GM19463 (cell line): ENCODE measurements at regions not wholly inside any gene's neighbourhood (a gene's known extent, or its start where the extent isn't known, plus 50 kb on each side); places are given as distances from the start of the nearest gene placed in this dataset.
"Not testable (repeated sequence)": the region's sequence is repeated elsewhere in the genome, so short reads cannot be mapped to it uniquely, and the experiment has no call there.

ENCODE experiments used
- ATAC-seq: cut with Tn5 transposase; IDR thresholded peaks from one replicate; pipeline ENCODE4 v1.9.1; 2021; ENCODE audit warnings: mild to moderate bottlenecking, moderate library complexity; ENCODE audit not compliant: unreplicated experiment

DNA sequence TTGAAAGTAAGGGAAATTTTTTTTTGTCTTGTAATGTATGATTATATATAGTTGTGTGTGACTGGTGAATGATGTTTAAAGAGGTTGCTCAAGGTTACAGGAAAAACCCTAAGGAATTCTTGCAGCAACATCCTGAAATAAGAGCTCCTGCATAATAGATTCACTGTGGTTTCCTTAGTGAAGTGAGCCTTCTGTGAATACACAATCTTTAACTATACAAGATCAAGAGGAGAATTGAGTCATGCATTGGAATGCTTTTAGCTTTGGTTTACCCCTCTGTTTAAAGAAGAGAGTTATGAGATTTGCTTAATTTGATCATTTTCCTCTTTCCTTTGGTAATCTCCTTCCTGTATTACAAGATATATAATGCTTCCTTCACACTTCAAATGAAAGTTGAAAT, 141.6 kb upstream of the EYA4 start:
- no peak for ATAC-seq

DNA sequence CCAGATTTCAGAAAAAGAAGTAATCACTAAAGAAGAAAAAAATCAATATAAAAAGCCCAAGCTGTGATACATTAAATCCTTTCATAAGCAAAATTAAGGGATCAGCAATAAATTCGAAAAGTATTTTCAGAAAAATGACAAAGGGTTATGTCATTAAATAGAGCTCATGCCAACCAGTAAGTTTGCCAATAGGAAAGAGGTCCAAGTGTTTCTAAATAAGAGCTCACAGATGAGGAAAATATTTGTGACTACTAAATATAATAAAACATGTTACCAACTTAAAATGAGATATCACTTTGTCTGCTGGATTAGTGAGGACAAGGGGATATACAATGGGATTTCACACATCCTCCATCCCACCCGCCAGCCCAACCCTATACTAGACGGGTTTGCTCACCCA, 140.3 kb upstream of the EYA4 start:
- ATAC-seq = no peak

DNA sequence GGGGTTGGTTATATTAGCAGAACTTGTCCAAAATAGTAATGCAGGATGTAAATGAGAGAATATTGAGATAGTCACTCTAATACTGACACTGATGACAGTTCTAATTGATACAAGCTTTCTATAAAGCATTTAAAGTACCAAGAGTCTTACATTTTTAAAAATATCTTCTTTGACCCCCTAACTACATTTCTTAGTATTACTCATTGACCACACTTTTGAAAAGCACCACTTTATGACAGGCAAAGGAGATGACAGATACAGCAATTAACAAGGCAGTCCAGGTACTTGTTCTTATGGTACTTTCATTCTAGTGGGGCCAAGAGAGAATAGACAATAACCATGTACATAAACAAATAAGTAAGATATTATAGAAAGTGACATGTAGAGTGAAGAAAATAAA, 139.4 kb upstream of the EYA4 start:
- ATAC-seq = no peak

DNA sequence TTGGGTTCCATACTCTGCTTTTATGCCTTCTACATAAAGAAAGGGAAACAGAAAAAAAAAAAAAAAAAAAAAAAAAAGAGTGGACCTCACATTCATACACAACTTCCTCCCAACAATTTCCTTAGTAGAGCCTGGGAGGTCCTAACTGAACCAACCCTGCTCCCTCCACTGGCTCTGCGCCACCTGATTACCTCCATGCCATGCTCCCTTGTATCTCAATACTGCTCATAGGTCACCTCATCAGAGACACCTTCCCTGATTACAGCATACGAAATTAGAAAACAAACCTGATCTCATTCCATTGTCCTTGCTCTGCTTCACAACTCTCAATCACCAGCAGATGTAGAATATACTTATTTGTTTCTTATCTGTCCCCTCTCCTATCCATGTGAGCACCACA, 134.2 kb upstream of the EYA4 start:
- no peak for ATAC-seq

DNA sequence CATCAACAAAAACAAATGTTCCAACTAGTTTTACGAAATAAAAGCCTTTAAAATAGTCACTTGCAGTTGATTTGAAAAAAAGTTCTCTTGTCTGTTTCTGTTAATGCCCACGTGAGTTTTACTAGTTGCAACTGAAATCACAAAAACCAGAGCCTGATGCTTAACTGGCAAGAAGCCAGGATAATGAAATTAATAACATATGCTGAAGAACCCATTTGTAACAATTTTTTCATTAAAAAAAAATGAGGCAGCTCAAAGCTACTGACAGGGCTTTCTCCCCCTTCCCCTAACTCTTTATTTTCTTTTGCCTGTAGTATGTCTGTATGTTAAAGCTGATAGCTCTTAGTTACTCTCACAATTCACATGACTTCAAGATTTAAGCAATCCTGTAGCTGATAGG, 132.7 kb upstream of the EYA4 start:
- no peak for ATAC-seq

DNA sequence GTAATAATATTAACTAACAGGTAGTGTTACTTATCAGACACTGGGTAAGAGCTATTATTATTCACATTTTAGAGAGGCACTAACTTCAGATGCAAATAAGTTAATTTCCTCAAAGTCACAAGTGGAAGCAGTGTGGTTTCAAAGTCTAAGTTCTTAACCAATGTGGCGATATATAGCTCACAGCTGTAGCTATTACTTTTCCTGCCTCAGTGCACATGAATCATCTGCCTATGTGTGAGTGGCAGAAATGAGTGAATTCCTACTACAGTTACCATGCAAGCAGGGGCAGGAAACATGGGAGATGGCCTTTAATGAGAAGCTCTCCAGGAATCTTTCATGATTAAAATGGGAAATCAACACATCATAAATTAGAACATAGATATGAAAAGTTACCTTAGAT, 126.2 kb upstream of the EYA4 start:
- no peak for ATAC-seq

DNA sequence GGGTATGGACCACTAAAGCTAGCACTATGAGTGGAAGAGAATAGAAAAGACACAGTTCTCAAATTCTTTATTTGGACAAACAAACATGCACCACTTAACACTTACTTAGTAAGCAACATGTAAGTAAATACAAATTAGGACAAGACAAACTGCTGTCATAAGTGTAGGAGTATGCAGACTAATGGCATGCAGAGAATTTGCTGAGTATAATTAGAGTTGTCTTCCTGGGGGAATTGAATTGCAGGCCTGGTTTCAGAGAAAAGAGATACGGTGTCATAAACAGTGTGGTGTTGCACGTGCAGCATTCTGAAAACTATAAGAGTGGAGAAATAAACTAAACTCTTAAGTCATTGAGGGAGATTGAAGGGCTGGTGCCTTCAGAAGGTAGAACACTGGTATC, 125.2 kb upstream of the EYA4 start:
- no peak for ATAC-seq

DNA sequence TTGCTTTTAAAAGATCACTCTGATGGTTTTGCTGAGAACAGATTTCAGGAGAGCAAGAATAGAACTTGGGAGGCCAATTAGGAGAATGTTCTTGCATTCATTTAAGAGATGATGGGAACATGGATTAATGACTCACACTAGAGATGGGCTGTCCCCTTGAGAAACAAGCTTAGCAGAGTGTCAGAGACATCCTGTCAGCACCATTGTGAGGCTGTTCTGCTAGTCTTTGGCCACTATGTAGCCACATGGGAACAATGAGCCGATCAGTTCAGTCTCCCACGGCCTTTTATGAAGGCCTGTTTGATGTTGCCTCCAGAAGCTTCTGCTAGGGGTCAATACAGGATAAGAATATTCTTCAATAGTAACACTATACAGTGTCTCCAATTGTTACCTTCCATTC, 113.0 kb upstream of the EYA4 start:
- ATAC-seq = no peak

DNA sequence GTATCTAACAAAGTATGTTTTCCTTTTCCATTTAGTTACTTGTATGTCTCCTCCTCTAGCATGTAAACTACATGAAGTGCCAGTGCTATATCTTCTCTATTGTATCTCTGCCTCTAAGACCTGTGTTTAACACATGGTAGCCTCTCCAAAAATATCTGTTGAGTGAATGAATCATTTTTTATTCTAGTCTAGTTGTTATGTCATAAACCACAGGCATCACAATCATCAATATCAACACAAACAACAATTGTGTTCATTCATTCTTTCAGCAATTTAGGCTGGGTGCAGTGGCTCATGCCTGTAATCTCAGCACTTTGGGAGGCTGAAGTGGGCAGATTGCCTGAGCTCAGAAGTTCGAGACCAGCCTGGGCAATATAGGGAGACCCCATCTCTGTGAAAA, 111.6 kb upstream of the EYA4 start:
- no peak for ATAC-seq

DNA sequence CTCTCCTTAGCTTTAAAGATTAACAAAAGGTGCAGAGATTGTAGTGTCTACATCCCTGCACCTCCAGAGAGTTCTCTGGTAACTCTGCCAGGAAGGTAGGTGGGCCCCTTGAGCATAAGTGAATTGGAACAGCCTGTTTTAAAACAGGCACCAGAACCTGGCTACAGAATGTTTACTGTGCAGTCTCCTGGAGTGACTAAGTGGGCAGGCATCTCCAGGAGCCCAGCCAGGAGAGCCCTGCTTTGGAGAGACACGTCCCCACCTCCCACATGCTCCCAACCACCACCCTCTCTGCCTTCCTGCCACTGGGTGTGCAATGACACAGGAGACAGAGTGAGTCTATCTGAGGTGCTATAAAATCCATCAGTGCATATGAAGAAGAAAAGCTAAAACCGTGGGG, 110.3 kb upstream of the EYA4 start:
- no peak for ATAC-seq

DNA sequence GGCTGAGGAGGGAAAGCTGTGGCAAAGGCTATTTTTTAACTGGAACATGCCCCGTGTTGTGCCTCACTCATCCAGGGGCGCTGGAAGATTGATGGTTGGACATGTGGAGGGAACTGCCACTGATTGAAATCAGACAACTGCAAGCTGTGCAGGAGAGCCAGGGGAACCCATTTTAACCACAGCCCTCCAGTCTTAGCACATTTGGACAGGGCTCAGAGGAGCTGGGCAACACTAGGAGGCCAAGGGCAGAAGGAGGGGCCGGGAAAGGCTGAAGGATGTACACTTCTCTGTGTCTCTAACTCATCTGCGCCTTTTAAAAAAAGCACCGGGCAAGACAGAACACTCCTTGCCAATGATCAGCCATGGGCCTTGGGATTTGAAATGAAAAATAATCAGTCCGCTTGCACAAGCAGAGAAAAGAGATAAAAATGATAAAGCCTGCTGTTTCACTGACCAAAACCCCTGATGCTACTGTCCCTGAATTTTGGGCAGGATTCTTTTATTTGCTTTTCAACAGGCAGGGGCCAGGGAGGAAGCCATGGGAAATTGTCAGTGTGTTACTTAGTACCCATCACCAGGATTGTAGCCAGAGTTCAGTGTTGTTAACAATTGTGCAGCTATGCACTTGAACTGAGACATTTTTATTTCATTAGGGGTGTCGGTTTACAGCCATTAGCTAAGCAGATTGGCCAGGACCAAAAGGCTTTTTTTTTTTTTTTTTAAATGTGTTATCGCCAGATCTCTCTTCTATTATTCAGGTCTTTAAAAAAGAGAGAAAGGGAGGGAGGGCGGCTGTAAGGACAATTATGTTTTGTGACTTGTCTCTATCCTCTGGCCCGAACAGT, 109.3 kb upstream of the EYA4 start:
- no peak for ATAC-seq

DNA sequence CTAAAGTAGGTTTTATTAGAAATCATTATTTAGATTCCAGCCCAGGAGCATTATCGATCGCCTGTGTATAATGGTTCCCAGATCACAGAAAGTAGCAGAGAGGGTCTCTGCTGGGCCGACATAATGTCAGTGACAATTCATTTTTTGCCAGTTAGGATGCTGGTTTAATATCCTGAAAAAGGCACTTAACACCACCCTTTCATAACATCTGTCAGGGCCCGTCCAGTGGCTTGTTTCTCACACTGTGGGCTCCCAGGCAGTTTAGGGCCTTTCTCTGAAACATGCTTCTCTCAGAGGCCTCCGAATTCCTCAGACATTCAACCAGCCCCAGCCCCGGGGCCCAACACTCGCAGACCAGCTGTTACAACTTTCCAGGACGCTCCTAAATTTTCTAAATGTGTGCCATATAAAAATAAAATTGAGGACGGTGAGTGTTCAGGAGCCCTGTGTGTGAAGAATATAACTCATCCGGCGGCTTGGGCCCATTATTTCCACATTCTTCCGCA, 108.6 kb upstream of the EYA4 start:
- ATAC-seq = no peak

DNA sequence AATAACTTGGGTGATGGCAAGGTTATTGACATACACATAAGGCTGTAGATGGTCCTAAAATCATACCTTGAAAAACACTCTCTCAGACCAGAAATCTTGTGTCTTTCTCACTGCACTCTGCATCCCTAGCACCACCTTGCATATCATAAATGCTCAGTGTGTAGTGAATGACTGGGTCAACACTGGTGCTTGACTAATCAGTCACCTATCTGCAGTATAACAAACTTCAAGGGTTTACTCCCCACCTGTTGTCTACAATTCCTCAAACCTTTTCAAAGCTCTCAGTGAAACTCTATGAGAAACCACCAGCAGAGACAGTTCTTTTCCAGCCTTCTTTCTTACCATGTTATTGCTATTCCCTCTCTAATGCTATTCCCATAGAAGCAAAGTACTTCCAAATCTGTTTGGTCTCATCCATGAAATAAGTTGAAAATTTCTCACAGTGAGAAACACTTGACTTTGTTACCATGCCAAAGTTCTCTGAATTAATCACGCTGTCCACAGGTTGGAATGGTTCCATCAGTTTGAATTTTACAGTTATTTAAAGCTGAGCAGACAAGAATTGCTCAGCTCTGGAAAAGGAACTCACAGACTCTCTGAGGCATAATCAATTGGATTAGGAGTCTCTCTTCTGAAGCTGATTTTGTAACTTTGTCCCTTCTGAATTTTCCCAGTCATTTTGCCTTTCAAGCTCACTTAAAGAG, 104.8 kb upstream of the EYA4 start:
- no peak for ATAC-seq

DNA sequence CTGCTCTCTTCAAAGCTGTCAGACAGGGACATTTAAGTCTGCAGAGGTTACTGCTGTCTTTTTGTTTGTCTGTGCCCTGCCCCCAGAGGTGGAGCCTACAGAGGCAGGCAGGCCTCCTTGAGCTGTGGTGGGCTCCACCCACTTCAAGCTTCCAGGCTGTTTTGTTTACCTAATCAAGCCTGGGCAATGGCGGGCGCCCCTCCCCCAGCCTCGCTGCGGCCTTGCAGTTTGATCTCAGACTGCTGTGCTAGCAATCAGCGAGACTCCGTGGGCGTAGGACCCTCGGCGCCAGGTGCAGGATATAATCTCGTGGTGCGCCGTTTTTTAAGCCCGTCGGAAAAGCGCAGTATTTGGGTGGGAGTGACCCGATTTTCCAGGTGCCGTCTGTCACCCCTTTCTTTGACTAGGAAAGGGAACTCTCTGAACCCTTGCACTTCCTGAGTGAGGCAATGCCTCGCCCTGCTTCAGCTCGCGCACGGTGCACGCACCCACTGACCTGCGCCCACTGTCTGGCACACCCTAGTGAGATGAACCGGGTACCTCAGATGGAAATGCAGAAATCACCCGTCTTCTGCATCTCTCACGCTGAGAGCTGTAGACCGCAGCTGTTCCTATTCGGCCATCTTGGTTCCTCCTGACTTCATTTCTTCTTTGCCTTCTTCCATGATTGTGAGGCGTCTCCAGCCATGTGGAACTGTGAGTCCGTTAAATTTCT, 93.5 kb upstream of the EYA4 start:
- not testable (repeated sequence) for ATAC-seq

DNA sequence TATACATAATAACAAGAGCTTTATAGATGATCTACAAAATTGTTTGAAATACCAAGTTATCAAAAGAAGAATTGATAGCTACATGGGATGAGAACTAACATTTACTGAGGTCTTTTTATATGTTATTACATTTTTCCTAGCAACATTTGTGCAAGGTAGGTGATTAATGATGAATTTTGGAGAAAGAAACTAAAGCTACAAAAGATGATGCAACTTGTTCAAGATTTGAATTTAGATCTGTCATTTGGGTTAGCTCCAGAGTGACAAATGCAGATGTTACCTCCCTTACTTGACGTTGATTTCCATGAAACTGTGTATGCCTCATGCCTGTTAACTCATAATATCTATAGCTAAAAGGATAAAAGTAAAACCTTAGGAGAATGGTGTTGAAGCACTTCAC, 84.5 kb upstream of the EYA4 start:
- ATAC-seq = no peak

DNA sequence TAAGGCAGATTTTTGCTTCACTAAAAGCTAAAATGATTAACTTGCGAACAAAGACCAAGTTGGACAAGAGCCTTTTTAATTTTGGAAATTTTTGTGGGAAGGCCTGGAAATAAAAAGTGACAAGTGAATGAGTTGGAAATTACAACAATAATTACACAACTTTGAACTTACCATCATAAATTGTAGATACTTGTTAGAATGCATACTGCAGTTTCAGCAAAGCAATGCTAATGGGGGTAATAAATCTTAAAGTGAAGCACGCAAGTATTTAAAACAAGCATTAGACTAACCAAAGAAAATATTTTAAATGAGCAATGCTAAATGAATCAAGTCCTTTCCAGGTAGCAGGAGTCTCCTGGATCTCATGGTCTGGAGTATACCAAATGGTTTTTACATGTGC, 83.2 kb upstream of the EYA4 start:
- no peak for ATAC-seq

DNA sequence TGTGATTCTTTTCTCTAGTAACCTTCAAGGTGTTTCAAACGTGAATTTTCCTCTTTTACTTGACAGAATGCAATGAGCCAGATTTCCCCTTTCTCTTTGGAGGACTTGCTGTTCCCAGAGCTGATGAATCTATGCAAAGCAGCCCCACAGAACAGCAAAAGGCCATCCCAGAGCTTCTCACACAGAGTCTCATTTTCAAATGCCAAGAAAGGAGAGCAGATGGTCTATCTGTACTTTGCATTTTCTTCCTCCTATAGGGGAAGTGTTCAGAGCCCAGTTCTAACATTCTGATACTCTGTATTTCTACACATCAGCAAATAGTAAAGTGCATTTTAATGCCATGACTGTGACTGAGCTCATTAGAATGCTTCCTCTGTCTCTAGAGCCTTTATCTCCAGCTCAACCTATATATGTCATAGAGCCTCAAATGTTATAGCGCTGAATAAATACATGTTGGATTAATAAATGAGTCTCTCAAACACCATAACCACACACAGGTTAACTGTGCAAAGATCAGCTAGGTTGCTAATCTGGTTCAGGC, 81.8 kb upstream of the EYA4 start:
- no peak for ATAC-seq

DNA sequence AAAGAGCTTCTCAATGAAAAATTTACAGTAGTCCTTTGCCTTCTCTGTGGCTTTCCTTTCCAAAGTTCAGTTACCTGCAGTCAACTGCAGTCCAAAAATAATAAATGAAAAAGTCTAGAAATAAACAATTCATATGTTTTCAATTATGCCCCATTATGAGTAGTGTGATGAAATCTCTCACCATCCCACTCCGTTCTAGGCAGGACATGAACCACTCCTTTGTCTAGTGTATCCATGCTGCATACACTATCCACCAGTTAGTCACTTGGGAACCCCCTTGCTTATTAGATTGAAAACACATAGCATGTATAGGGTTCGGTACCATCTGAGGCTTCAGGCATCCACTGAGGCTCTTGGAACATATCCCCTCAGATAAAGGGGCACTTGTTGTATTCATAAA, 80.6 kb upstream of the EYA4 start:
- ATAC-seq = no peak

DNA sequence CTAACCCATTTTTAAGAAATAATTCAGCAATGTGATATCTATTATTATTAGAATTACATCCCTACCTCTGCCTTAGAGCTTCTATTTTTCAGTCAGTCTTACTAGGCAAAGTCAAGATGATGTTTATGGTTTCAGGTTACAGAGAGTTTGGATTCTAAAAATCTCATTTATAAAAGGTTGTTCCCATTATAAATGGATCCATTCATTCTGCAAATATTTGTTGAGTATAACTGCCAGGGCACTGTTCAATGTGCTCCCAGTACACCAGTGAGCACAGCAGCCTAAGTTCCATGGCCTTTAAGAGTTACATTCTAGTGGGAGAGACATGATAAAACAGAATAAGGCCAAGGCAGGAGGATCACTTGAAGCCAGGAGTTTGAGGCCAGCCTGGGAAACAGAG, 75.9 kb upstream of the EYA4 start:
- no peak for ATAC-seq

DNA sequence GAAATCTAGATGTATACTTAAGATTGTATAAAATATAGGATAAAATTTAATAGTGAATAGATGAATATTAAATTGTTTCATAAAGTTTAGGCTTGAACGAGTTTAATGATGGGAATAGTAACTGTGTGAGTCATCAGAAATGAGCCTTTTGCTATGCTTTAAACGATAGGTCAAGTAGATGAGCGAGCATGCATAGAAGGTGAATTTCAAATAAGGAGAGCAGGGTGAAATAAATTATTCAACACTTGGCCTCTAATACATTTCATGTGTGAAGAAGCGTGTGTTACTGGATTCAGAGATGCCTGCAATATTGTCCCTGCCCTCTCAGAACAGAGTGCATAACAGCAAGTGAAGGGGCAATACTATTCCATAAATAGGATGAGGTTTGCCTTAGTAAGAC, 74.4 kb upstream of the EYA4 start:
- no peak for ATAC-seq

DNA sequence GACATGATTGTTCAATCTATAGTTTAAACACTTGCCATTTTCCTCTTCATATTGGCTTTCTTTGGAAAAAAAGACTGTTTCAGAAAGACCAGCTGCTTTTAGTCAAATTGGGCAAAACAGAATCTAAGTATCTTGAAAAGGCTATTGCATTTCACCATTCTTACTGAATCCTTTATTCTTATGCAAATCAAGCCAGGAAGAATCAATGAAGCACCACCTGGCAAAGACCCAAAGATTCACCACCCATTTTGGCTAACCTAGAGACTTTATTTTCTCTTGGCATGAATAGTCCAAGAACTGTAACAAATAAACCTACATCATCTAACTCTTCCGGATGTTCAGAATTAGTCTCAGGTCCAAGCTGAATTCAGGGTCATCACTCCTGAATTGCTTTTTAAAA, 71.3 kb upstream of the EYA4 start:
- no peak for ATAC-seq

DNA sequence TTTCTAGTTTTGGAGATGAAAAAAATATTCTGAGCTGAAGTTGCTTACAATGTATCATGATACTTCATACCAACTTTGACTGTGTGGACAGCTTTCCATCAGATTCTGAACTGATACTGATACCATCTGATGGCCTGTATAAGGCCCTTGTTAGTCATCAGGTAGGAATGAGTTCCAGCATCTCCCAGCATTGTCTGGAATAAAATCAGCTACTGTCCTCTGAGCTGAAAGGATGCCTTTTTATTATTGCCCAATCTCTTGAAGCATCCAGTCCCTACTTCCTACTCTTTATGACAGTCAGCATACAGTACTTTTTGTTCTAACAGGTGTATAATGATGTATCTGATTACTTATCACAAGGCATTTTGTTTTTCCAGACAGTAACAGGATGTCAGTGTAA, 70.6 kb upstream of the EYA4 start:
- ATAC-seq = no peak
